Hematopoietic multipotent progenitor cell (in vitro differentiated cells): ENCODE measurements at regions not wholly inside any gene's neighbourhood (a gene's known extent, or its start where the extent isn't known, plus 50 kb on each side); places are given as distances from the start of the nearest gene placed in this dataset.
"Not testable (repeated sequence)": the region's sequence is repeated elsewhere in the genome, so short reads cannot be mapped to it uniquely, and the experiment has no call there.

ENCODE experiments used
- DNase-seq, 3 donors: peaks; one replicate each; pipeline ENCODE4 v3.0.0-alpha.2; 2011 to 2015; ENCODE audit warnings: low read depth in 2 of 3, low spot score in 2 of 3

DNA sequence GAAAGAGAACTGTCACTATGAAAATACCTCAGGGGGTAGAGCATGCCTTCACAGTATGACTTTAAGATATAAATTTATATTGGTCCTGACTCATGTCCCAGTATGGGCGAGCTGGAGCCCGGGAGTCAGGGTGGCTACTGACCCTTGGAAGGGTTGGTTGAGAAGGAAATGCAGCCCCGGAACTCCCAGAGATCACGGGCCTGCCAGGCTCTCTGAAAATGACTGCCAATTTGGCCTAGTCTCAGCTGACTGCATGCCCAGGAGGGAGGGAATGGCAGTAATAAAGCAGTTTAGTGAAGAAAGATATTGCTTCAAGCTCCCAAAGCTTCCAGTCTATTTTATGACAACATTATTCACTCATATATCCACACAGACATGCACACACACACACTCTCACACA is 299.0 kb downstream of the NR2F2 start:
- DNase-seq, result no peak

DNA sequence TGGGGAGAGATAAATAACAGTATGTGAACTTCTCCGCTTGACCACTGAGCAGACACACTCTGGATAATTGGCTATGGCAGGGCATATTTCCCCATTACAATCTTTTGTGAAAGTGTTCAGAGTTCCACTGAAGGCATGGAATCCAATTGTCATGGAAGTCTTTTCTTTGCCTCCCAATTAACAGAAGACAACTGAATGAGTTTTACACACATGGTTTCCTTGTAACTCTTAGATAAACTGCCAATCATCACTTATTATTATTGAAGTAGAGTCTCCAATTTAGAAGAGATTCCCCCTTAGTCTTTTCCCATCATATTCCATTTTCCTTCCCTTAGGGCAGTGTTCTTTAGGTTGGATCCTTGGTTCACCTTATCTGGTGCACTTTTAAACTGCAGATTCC is 308.3 kb downstream of the NR2F2 start:
- DNase-seq, result no peak

DNA sequence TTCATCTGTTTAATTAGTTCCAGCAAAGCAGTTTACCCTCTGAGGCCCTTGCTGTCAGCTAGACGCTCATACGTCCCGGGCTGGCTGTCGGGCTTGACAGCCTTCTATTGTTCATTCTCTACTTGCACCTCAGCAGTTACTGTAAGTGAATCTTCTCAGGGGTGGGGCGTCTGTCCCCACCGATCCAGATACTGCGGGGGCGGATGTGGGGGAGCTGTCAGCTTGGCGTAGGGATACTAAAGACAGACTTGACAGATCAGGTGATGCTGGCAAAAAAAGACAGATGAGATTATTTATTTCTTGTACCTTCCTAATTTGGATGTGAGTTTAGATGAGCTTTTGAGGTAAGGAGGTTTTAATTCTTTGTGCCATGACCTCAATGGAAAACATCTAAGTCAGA is 315.3 kb downstream of the NR2F2 start:
- DNase-seq, result no peak

DNA sequence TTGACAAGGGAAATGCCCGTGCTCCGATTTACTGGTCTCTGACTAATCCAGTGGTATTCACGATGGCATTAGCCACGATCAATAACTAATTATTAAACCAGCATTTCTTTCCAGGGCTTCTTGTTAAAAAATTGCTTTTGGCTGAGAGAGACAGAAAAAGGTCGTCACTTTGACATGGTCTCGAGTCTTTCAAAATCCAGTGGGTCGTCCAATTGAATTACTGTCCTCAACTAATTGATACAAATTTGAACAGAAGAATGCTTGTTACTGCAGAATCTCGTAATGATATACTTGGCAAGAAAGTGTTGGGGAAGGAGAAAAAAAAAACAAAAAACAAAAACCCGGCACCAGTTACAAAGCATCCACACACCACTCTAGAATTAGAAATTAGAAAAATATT is 318.4 kb downstream of the NR2F2 start:
- no peak for DNase-seq

DNA sequence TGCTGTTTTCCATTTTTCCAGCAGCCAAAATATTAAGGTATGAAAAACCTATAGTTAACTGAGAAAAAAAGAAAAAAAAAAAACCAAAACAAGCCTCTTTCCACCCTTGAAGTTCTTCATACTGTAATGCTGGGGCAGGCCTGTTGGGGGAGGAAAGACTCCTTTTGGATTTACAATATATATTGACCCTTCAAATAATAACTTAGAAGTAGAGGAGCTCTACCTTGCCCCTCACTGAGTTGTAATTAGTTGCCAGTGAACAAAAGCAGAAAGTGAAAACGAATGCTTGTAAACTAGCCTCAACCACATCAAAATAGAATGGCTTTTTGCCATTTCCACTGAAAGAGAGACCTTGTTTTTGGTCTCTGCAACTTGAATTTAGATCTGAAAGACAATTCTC is 326.6 kb downstream of the NR2F2 start:
- DNase-seq, result no peak

DNA sequence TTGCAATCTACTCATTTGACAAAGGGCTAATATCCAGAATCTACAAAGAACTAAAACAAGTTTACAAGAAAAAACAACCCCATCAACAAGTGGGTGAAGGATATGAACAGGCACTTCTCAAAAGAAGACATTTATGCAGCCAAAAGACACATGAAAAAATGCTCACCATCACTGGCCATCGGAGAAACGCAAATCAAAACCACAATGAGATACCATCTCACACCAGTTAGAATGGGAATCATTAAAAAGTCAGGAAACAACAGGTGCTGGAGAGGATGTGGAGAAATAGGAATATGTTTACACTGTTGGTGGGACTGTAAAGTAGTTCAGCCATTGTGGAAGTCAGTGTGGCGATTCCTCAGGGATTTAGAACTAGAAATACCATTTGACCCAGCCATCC is 336.5 kb downstream of the NR2F2 start:
- not testable (repeated sequence) for DNase-seq

DNA sequence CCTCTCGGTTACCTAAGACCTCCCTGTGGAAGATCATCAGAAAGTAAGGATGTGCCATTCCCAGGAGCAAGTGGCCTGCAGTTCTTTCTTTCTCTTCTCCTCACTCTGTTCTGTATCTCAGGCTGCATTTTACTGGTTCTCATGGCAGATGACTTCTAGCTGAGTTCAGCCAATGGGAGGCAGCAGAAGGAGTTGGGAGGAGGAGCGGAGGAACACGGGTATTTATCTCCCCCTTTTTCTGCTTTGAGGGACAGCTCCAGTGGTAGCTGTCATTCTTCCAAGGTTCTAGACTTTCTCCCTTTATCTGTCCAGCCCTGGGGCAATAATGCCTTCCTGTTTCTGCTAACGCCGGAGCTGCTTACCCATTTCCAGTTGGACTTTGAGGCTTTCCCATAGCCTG is 339.9 kb downstream of the NR2F2 start:
- no peak for DNase-seq

DNA sequence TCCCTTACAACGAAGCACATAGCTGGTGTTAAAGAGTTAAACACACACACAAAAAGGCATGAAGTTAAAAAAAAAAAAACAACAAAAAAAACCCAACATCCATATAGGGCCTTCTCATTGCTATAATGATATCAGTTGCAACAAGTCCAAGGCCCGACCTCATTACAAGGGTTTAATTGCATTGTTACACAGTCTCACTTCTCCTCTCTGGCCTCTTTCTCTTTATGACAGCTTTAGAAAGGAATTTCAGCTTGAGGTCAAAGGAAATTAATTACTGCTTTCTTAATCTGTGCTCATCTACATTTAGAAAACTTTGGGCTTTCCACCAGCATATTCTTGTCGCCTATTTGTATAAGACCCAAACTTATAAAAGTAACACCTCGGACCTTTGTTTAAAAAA is 342.1 kb downstream of the NR2F2 start:
- DNase-seq, result no peak

DNA sequence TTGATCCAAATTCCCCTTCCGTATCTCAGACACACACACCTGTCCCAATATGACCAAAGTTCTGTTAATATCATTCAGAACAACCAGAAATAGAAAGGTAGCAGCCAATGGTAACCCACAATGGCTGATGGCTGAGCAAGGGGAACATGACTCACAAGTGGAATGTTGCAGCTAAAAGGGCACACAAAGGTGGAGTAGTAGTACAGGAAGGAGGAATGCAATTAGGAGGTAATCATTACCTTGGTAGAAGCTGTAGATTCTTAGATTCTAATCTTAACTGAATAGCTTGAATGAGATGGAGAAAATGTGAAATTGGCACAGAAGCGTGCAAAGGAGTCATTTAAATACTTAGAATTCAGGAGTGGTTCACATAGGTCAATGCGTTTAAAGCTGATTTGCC is 347.9 kb downstream of the NR2F2 start:
- no peak for DNase-seq

DNA sequence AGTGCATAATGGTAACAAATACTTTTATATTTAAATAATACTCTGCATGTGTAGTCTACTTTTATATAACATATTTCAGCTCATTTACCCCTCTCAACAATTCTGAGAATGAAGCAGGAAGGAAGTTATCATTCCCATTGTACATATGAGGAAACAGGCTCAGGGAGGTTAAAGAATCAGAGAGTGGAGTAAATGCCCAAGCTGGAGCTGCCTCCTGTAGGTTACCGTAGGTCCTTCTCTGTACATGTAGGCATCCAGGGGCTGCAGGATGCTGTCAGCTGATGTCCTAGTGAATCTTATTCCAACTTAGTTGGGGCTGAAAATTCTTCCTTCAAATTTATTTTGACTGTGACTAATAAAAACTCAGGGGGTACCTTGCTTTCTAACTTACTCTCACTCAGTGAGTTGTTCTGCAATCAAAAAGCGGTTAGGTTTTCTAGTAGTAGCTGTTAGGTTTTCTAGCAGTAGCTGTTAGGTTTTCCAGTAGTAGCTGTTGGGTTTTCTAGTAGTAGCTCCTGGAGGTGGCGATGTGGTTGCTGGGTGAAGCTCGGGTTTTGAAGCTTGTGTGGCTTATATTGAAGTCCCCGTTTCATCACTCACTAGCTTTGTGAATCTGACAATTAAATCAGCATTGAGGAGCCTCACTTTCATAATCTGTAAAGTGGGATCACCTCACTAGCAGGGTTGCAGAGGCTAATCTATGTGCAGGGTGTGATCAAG is 357.0 kb downstream of the NR2F2 start:
- no peak for DNase-seq

DNA sequence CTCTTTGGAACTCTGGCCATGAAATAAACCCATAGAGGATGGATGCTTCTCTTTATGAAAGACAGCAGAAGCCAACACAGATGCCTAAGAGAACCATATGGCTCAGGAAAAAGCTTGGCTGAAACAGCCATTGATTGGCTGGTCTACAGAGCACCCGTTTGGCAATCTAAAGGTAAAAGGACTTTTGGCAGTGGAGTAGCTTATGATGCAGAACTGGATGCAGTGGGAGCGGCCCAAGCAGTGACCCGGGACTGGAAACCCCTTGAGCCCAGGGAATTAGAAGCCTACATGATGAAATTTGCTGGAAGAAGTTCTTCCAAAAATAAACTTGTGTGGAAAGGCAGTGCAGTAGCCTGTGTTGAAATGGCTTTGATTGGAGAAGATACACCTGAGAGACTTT is 360.2 kb downstream of the NR2F2 start:
- DNase-seq, result no peak

DNA sequence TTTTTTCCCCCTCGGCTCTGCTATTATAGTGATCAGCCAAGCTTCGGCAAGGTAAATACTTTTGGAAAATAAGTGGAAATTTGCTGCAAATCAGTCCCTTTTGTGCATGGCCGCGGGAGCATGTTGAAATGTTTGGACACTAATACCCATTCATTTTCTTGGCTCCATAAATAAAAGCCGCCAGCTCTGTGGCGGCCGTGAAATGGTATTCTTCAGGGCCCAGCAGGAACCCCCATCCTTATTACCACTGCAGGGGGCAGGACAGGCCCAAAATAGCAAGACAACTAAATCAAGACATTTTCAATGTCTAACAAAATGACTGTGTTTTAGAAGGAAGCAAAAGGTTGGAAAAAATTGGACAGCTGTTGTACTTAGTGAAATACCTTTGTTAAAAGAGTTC is 362.3 kb downstream of the NR2F2 start:
- DNase-seq, result no peak

DNA sequence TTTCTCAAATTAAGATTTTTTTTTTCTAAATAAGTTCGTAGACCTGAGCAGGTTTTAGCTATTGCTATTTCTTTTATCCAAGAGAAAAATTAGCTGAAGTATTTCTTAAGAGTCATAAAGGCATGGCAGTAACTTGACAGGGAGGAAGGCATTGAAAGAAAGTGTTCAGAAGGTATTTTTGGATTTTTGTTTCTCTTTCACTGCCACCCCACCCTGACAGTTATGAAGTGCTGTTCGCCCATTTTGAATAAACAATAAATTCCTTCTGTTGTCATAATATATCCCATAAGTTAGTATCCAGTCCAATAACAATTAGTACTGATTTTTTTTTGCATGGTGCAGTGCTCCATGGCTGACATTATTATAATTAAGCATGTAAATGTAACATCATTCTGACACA is 363.0 kb downstream of the NR2F2 start:
- DNase-seq, result no peak

DNA sequence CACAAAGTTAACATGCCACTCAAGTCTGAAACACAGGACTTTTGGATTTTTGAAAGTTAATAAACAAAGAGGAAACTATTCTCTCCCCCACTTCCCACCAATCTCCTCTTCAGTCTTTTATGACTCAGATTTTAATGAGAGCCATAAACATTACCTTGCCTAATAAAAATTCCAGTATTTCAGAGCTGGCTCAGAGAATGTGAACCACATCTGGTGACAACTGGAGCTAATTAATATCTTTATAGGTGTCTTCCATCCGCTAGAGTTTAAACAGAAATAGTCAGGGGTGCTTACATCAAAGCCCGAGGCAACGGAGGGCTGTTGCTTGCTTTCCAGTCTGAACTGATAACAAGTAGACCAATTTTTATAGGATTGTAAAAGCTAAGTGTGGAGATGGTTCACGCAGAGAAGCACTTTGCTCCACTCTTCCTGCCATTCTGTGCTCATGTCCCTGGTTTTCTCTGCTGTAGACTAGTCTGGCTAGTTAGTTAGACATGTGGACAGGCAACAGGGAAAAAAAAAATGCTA is 363.6 kb downstream of the NR2F2 start:
- no peak for DNase-seq

DNA sequence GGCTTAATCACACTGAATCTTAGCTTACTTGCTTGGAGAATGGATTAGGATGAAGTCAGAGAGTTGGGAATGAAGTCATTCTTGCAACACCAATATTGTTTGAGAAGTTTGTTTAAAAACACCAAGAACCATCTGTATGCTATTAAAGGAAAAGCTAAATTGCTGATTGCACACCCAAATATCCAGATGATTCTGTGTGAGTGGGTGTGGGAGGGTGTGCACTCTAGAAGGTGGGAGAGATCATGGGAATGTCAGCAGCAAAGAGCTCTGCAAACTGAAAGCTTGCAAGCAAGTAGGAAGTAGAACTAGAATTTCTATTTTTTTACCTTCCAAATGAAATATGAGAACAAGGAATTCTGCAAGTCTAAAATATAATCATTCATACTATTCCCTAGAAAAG is 364.9 kb downstream of the NR2F2 start:
- no peak for DNase-seq

DNA sequence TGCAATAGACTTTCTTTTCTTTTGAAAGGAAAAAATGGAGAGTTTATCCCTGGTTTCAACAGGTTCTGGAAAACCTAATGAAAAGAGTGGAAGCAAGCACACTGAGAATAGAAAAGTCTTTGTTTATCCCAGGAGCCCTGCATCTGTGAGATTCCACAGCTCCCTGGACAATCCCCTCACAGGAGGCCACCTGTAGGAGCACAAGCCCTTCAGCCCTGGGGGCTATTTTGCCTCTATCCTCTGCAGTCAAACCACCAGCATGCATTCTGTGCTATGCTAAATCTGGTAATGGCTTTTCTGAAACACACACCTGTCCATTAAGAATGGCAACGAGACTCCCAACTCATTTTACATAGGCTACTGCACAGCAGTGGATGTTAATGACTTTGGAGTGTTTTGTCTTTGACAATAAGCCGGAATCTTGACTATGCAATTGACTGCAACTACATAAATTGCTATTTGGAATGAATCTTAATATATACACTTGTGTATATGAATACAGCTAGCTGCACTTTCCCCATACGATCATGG is 369.4 kb downstream of the NR2F2 start:
- no peak for DNase-seq

DNA sequence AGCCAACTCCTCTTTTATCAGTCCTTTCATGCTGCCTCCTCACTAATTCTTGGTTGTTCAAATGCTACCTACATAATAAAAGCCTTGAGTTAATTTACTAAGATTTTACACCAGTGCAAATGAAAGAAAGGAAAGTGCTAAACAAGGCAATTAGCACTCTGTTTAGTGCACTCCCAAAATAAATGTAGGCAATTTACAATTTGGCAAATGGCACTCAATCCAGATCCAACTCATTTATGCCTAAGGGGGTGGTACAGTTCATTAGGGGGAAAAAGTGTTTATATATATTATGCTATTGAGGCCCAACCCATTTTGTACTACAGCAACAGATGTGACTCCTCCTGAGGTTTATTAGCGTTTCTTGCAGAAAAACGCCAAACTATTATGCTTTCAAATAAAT is 370.1 kb downstream of the NR2F2 start:
- no peak for DNase-seq

DNA sequence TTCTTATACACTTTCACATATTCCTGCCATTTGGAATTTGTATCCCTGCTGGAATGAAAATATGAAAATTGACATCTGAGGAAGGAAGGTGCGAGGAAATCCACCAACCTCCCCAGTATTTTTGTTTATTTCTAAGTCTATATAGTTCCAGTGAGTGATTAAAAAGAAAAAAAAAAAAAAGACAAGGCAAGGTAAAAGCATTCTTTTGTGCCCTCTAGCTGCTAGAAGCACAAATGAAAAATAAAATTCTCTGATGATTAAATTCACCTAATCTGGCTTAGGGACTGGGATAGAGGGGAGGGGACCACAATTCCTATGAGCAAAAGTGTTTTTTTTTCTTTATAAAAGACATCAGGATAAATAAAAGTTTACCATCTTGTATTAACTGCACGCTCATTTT is 370.9 kb downstream of the NR2F2 start:
- no peak for DNase-seq

DNA sequence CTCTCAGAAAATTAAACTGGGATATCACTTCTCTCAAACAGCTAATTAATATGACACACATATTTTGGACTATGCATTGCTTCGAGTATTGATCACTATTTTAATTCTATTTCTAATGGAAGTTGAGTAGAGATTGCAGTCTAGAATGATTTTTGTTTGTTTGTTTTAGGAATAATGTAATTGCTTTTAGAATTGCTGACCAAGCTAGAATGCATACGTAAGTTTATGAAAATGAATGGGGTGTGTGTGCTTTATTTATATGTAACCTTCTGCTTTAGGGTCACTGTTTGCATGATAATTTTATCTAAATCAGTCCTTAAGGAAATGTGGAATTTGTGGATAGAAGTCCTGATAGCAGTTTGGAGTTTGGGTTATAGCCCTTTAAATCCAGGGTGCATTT is 371.4 kb downstream of the NR2F2 start:
- DNase-seq, result no peak

DNA sequence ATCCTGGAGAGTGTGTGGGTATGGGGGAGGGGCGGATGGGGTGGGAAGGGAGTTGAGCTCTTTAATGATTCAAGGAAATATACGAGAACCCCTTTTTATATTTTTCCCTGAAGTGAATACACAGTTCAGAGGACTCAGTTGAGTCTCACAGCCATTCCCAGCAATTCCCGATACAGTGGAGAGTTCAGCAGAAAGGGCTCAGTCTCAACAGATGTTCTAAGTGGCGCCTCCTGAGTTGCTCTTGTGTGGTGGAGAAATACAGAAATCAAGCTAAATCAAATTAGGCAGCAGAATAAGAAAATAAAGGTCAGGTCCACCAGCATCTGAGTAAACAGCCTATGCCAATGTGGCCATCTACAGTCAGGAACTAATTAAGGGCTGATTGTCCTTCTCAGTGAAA is 372.1 kb downstream of the NR2F2 start:
- DNase-seq, result no peak

DNA sequence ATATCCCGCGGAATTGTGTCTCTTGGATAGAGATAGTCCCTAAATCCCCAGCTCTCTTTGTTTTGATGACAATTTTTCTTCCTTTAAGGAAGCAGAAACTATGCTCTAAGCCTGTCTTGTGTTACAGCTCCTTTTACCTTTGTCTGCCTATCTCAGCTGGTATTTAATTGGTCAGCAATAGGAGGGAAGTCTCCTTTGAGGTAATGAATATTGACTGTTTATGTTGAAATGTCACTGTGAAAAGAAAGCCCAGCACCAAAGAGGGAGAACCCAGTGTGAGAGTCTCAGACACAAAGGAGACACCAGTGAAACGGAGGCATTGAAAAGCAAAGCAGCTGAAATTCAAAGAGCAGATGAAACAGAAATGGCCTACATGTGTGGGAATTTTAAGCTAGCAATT is 372.6 kb downstream of the NR2F2 start:
- no peak for DNase-seq

DNA sequence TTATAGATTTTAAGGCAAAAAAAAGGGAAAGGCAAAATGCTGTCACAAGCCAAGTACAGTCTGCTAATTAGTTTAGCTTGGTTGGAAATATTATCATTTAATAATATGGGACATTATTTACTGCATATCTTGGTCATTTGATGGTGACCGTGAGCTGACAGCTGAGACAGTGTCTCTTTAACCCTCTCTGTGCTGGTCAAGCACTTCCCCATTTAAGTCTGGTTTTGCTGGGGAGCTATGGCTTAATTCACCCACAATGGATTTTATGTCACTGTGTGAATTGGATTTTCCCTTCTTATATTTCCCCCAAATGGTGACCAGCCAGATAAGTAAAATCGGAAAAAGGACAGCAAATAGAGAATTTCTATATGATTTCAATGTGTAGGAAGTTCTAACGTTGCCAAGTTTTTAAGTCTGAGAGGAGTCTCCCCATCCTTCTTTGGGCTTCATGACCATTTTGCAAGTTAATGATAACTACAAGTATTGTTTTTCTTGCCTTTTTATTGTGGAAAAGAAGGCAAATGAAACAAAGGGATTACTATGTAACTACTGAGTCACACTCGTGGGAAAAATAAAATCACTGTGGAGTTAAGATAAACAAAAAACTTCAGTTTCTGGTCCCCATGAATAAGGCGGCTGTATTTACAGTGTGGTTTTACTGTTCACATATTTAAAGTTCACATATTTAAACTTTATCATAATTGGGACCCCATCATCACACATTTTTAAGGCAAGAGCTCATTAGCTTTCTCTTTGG is 373.5 kb downstream of the NR2F2 start:
- DNase-seq, result no peak
